ENCODE measurements at regions not wholly inside any gene's neighbourhood (a gene's known extent, or its start where the extent isn't known, plus 50 kb on each side); places are given as distances from the start of the nearest gene placed in this dataset.

DNA sequence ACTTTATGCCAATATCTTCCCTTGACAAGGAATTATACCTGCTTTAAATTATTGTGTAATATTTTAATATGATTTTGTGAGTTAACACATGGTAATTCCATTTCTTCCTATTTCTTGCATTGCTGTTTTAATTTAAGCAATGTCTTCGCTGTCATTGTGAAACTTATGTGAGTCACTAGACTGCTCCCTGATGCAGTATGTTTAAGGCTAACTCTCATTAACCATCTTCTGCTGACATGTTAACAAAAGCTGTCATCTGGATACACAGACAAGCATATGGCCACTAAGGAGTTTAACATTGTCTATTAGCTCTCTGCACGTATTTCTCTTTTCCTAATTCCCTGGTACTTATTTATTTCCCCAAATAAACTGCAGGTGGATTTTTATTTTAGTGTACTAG, 980.8 kb upstream of the CTNND2 start:
- TF ChIP-seq, protein P1, sequence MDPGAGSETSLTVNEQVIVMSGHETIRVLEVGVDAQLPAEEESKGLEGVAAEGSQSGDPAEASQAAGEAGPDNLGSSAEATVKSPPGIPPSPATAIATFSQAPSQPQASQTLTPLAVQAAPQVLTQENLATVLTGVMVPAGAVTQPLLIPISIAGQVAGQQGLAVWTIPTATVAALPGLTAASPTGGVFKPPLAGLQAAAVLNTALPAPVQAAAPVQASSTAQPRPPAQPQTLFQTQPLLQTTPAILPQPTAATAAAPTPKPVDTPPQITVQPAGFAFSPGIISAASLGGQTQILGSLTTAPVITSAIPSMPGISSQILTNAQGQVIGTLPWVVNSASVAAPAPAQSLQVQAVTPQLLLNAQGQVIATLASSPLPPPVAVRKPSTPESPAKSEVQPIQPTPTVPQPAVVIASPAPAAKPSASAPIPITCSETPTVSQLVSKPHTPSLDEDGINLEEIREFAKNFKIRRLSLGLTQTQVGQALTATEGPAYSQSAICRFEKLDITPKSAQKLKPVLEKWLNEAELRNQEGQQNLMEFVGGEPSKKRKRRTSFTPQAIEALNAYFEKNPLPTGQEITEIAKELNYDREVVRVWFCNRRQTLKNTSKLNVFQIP (CRISPR knock-in tag; IDR thresholded peaks at IDR 0.05; ENCODE audit: borderline replicate concordance, low read depth) = no peak
- no peak for TF ChIP-seq ZNF8 (CRISPR knock-in tag; IDR thresholded peaks at IDR 0.05)
- TF ChIP-seq, protein P2, sequence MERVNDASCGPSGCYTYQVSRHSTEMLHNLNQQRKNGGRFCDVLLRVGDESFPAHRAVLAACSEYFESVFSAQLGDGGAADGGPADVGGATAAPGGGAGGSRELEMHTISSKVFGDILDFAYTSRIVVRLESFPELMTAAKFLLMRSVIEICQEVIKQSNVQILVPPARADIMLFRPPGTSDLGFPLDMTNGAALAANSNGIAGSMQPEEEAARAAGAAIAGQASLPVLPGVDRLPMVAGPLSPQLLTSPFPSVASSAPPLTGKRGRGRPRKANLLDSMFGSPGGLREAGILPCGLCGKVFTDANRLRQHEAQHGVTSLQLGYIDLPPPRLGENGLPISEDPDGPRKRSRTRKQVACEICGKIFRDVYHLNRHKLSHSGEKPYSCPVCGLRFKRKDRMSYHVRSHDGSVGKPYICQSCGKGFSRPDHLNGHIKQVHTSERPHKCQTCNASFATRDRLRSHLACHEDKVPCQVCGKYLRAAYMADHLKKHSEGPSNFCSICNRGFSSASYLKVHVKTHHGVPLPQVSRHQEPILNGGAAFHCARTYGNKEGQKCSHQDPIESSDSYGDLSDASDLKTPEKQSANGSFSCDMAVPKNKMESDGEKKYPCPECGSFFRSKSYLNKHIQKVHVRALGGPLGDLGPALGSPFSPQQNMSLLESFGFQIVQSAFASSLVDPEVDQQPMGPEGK (CRISPR knock-in tag; IDR thresholded peaks at IDR 0.05; ENCODE audit: borderline replicate concordance) = no peak
- no peak for TF ChIP-seq ARNTL (CRISPR knock-in tag; IDR thresholded peaks at IDR 0.05; ENCODE audit: borderline replicate concordance, low read depth)
- no peak for TF ChIP-seq SNAI2 (CRISPR knock-in tag; IDR thresholded peaks at IDR 0.05)
- TF ChIP-seq, protein P3, sequence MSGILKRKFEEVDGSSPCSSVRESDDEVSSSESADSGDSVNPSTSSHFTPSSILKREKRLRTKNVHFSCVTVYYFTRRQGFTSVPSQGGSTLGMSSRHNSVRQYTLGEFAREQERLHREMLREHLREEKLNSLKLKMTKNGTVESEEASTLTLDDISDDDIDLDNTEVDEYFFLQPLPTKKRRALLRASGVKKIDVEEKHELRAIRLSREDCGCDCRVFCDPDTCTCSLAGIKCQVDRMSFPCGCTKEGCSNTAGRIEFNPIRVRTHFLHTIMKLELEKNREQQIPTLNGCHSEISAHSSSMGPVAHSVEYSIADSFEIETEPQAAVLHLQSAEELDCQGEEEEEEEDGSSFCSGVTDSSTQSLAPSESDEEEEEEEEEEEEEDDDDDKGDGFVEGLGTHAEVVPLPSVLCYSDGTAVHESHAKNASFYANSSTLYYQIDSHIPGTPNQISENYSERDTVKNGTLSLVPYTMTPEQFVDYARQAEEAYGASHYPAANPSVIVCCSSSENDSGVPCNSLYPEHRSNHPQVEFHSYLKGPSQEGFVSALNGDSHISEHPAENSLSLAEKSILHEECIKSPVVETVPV (CRISPR knock-in tag; IDR thresholded peaks at IDR 0.05) = no peak
- TF ChIP-seq ESRRG (CRISPR knock-in tag; IDR thresholded peaks at IDR 0.05) = no peak
- TF ChIP-seq CSDC2 (CRISPR knock-in tag; IDR thresholded peaks at IDR 0.05) = no peak
- TF ChIP-seq ZFP30 (CRISPR knock-in tag; IDR thresholded peaks at IDR 0.05) = no peak
- TF ChIP-seq ZFP3 (CRISPR knock-in tag; IDR thresholded peaks at IDR 0.05) = no peak
- TF ChIP-seq GLIS3 (CRISPR knock-in tag; IDR thresholded peaks at IDR 0.05) = no peak
- no peak for TF ChIP-seq ZNF565 (CRISPR knock-in tag; conservative IDR thresholded peaks at IDR 0.05; ENCODE audit: low read depth)
- TF ChIP-seq BACH2 (CRISPR knock-in tag; IDR thresholded peaks at IDR 0.05; ENCODE audit: borderline replicate concordance) = no peak

Data from SK-N-SH treated with all-trans-retinoic acid at 6 μM for 48 hours (cell line).